Anterior cingulate cortex (tissue), 58 donors: ENCODE measurements at regions not wholly inside any gene's neighbourhood (a gene's known extent, or its start where the extent isn't known, plus 50 kb on each side); places are given as distances from the start of the nearest gene placed in this dataset.
"Not testable (repeated sequence)": the region's sequence is repeated elsewhere in the genome, so short reads cannot be mapped to it uniquely, and the experiment has no call there.

Experiments used
- DNase-seq, 58 donors: peaks; one replicate each; lab custom pipeline; 2025; lab: John Stamatoyannopoulos, UW

GRCh38 chr13:63463782-63464610, 2048.3 kb upstream of the PCDH20 start:
- no peak for DNase-seq

GRCh38 chr13:63460462-63461090, 2044.9 kb upstream of the PCDH20 start:
- no peak for DNase-seq

DNA sequence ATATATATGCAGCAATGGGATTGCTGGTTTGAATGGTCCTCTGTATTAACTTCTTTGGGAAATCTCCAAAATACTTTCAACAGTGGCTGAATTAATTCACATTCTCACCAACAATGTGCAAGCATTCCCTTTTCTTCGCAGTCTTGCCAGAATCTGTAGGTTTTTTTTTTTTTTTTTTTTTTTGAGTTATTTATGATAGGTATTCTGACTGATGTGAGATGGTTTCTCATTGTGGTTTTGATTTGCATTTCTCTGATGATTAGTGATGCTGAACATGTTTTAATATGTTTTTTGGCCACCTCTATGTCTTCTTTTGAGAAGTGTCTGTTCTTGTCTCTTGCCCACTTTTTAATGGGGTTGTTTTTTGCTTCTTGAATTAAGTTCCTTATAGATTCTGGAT, 2041.5 kb upstream of the PCDH20 start:
- no peak for DNase-seq

DNA sequence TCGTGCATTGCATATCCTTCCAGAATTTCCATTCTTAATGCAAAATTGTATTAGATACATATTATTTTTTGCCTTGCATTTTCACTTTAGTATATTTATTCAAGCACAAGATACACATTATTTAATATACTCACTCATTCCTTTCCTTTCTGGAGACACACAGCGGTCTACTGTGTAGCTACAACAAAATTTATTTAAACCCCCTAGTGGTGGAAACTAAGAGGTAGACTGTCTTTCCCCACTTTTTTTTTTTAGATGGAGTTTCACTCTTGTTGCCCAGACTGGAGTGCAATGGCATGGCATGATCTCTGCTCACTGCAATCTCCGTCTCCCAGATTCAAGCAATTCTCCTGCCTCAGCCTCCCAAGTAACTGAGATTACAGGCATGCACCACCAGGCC, 2040.3 kb upstream of the PCDH20 start:
- DNase-seq: no peak

DNA sequence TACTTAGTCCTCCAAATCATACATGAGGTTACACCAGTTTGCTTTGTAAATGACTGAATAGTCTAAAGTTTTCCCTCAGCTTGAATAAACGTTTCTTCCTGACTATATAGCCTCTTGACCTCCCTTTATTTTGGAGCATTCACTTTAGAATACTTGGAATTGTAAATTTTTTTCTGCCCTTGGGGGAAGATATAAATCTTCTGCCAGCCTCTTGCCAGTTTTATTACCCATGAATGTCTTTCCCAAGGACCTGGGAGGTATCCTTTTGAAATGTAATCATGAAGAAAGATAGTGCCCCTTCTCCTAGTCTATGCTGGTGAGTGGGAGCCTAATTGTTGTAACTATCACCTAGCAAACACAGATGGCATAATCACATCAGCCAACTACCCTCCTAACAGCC, 2033.9 kb upstream of the PCDH20 start:
- DNase-seq: no peak

DNA sequence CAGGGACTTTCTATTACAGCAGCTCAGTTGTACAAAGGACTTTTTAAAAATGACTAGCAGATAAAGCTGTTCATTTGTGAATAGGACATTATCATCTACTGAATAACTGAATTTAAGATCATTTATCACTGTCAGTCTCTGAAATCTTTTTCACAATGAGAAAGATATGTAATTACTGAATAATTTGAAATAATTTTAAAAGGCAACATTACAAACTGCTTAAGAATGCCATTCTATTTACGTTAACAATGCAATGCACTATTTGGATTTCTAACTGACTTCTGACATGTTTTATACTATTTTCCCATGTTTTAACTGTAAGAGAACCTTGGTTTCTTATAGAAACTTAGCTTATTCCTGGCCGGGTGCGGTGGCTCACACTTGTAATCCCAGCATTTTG, 2033.0 kb upstream of the PCDH20 start:
- no peak for DNase-seq

GRCh38 chr13:63446329-63446728, 2030.7 kb upstream of the PCDH20 start:
- DNase-seq: no peak

GRCh38 chr13:63444225-63444624, 2028.6 kb upstream of the PCDH20 start:
- not testable (repeated sequence) for DNase-seq

DNA sequence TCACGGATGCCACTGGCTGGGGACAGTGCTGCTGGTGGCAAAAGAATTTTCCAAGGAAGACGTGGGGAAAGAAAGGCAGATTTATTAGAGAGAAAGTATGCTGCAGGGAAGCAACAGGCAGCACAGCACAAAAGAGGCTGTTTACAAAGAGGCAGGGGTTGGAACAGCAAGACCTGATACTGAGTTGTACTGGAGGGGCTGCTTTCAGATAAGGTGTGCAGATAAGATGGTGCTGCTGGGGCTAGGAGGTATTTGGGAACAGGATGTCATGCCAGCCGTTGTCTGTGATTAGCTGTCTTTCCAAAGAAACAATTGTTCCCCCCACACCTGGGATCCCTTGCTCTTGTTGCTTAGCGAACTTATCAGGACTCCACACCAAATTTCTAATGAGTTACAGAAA, 2023.3 kb upstream of the PCDH20 start:
- DNase-seq: no peak

DNA sequence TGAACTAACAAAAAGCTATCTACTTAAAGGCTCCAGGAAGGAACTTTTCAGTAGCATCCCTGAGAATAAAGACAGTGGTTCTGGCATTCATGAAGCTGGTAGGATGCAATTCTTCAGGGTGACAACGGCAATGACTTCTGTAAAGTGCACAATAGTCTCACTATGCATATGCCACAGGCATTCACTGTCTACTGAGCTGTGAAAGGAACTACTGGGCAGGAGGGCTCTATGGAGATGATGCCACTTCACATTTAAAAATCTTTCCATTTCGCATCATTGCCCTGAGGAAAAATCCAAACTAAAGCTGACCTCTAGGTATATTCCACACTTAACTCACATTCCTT, 2020.6 kb upstream of the PCDH20 start:
- no peak for DNase-seq

- DNase-seq: no peak
These were observed 2020.1 kb upstream of the PCDH20 start for GRCh38 chr13:63435667-63436324.

GRCh38 chr13:63433546-63434150, 2018.0 kb upstream of the PCDH20 start:
- DNase-seq: no peak

GRCh38 chr13:63427170-63427569, 2011.5 kb upstream of the PCDH20 start:
- DNase-seq: no peak

GRCh38 chr13:63425131-63425530, 2009.5 kb upstream of the PCDH20 start:
- DNase-seq: no peak

DNA sequence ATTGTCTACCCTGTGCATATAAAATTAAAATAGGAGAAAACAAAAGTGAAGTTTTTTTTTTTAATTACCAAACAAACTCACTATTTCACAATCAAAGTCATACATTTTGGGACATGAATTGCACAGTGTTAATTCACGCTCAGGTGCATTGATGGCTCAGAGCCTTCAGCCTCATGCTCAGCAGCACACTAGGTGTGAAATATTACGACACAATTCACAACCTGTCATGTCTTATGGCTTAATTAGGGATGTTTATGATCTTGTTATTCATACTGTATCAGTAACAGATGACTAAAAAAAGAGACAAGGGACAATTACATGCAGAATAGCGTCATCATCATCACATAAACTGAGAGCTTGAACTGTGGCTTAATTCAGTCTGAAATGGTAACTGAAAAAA, 2005.5 kb upstream of the PCDH20 start:
- no peak for DNase-seq

GRCh38 chr13:63420685-63421084, 2005.0 kb upstream of the PCDH20 start:
- no peak for DNase-seq

GRCh38 chr13:63414247-63414646, 1998.6 kb upstream of the PCDH20 start:
- DNase-seq: no peak

DNA sequence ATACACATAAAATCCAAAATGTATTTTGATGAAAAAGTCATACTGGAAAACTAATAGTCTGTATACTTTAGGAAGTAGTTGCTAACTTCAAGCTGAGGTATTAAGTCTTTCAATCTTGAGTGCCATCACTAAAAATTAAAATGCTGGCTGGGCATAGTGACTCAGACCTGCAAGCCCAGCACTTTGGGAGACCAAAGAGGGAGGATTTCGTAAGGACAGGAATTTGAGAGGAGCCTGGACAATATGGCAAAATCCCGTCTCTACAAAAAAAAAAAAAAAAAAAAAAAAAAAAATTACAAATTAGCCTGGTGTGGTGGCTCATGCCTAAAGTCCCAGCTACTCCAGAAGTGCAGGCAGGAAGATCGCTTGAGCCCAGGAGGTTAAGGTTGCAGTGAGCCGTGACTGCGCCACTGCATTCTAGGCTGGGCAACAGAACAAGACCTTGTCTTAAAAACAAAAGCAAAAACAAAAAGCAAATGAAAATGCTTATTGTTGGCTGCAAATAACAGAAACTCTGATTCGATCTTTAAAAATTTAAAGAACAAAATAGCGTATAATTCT, 1994.2 kb upstream of the PCDH20 start:
- DNase-seq: no peak

- DNase-seq: no peak
These were observed 1992.9 kb upstream of the PCDH20 start for GRCh38 chr13:63408331-63409189.

GRCh38 chr13:63403733-63404132, 1988.1 kb upstream of the PCDH20 start:
- DNase-seq: no peak
